ENCODE measurements at regions not wholly inside any gene's neighbourhood (a gene's known extent, or its start where the extent isn't known, plus 50 kb on each side); places are given as distances from the start of the nearest gene placed in this dataset.

GRCh38 chr10:10363217-10363616 lies 654.5 kb upstream of the CELF2 start:
- no peak for DNase-seq

GRCh38 chr10:10364902-10365301 lies 652.8 kb upstream of the CELF2 start:
- no peak for DNase-seq

GRCh38 chr10:10365676-10366075 lies 652.0 kb upstream of the CELF2 start:
- no peak for DNase-seq

- no peak for DNase-seq
Measured at GRCh38 chr10:10366836-10367235, 650.8 kb upstream of the CELF2 start.

- no peak for DNase-seq
Measured at GRCh38 chr10:10367264-10367663, 650.4 kb upstream of the CELF2 start.

GRCh38 chr10:10368951-10369576 lies 648.6 kb upstream of the CELF2 start:
- no peak for DNase-seq

GRCh38 chr10:10385831-10386230 lies 631.8 kb upstream of the CELF2 start:
- no peak for DNase-seq

GRCh38 chr10:10389182-10389581 lies 628.5 kb upstream of the CELF2 start:
- DNase-seq = no peak

- no peak for DNase-seq
Measured at GRCh38 chr10:10392511-10392910, 625.2 kb upstream of the CELF2 start.

GRCh38 chr10:10394933-10395658 lies 622.6 kb upstream of the CELF2 start:
- no peak for DNase-seq

- DNase-seq = no peak
Measured at GRCh38 chr10:10396601-10397000, 621.1 kb upstream of the CELF2 start.

GRCh38 chr10:10397906-10398305 lies 619.8 kb upstream of the CELF2 start:
- no peak for DNase-seq

- no peak for DNase-seq
Measured at GRCh38 chr10:10403762-10404161, 613.9 kb upstream of the CELF2 start.

GRCh38 chr10:10417671-10418070 lies 600.0 kb upstream of the CELF2 start:
- DNase-seq = no peak

- no peak for DNase-seq
Measured at GRCh38 chr10:10418387-10418786, 599.3 kb upstream of the CELF2 start.

- DNase-seq = no peak
Measured at GRCh38 chr10:10421071-10421470, 596.6 kb upstream of the CELF2 start.

- DNase-seq = no peak
Measured at GRCh38 chr10:10431422-10432066, 586.1 kb upstream of the CELF2 start.

GRCh38 chr10:10432296-10433035 lies 585.2 kb upstream of the CELF2 start:
- no peak for DNase-seq

GRCh38 chr10:10434312-10434711 lies 583.4 kb upstream of the CELF2 start:
- DNase-seq = no peak

- DNase-seq = no peak
Measured at GRCh38 chr10:10437886-10438285, 579.8 kb upstream of the CELF2 start.

GRCh38 chr10:10438335-10439100 lies 579.2 kb upstream of the CELF2 start:
- no peak for DNase-seq

- DNase-seq = no peak
Measured at GRCh38 chr10:10456856-10457255, 560.8 kb upstream of the CELF2 start.

GRCh38 chr10:10460451-10460850 lies 557.2 kb upstream of the CELF2 start:
- no peak for DNase-seq

Data from activated gamma-delta T cell (primary cell).